RWPE1 (cell line): ENCODE measurements at regions not wholly inside any gene's neighbourhood (a gene's known extent, or its start where the extent isn't known, plus 50 kb on each side); places are given as distances from the start of the nearest gene placed in this dataset.

ENCODE experiments used
- CTCF ChIA-PET: fragments of 350-600 bp; sonication (Branson Sonifier 250); formaldehyde crosslinking; extraction: SDS; loops from one replicate; lab custom pipeline; 2021; lab: Yijun Ruan, JAX
- POLR2A ChIA-PET: fragments of 400-600 bp; formaldehyde crosslinking; extraction: SDS; loops from one replicate; lab custom pipeline; 2020; ENCODE audit warnings: antibody characterized with exemption; ENCODE audit not compliant: low non-redundant PET; lab: Yijun Ruan, JAX
- DNase-seq: peaks from one replicate; pipeline ENCODE4 v3.0.0; 2012; ENCODE audit warnings: low spot score
- H3K27ac ChIP-seq: fragments of 450-650 bp; 2 replicates; pipeline ENCODE4 v1.5.1; 2017
- CTCF ChIP-seq: fragments of 450-650 bp; conservative IDR thresholded peaks from 2 replicates; pipeline ENCODE4 v1.5.1; 2017; ENCODE audit warnings: low read depth, mild to moderate bottlenecking

DNA sequence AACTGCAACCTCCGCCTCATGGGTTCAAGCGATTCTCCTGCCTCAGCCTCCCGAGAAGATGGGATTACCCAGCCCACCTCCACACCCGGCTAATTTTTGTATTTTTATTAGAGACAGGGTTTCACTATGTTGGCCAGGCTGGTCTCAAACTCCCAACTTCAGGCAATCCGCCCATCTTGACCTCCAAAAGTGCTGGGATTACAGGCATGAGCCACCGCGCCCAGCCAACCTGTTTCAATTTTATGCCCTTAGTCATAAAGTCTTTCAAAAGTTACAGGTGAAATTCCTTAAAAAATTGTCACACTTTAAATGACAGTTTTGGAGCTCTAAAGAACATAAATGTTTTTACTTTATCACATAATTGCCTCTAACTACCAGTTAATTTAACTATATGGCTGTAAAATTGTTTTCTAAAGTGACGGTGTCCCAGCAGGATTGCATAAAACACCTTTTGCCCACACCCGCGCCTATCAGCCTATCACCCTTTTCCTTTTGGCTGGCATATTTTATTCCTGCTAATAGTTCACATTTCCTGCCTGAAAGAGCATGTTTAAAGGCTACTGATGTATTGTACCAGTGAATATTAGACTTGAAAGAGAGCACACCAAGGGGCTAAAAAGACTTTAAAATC lies 164.2 kb upstream of the SEMA6D start:
- H3K27ac ChIP-seq = no peak overlapping the region
- POLR2A ChIA-PET = no interaction called here
- TF ChIP-seq CTCF = no peak
- CTCF ChIA-PET = interaction anchor here (0.7 kb wide), 1 partner anchor 10 kb away, joined by 3 read pairs; no protein-coding TSS in a partner anchor
- no peak for DNase-seq

GRCh38 chr15:47553947-47554346 lies 163.4 kb upstream of the SEMA6D start:
- TF ChIP-seq CTCF = no peak
- H3K27ac ChIP-seq = no peak overlapping the region
- no peak for DNase-seq
- CTCF ChIA-PET = no interaction called here
- POLR2A ChIA-PET = no interaction called here

DNA sequence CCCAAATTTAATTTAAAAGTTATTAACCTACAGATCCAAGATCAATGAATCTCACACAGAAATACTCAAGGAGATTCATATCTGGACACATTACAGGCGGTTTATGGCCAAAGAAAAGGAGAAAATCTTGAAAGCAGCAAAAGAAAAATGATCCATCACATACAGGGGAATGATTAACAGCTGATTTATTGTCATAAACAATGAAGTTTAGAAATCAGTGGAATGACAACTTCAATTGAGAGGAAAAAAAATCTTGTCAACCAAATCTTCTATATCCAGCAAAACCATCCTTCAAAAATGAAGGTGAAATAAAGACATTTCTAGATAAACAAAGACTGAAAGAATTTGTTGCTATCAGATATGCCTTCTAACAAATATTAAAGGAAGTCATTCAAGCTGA lies 156.2 kb upstream of the SEMA6D start:
- no peak for DNase-seq
- ChIA-PET POLR2A (no interaction called here), CTCF (no interaction called here)
- no peak for TF ChIP-seq CTCF
- no peak overlapping the region for H3K27ac ChIP-seq

DNA sequence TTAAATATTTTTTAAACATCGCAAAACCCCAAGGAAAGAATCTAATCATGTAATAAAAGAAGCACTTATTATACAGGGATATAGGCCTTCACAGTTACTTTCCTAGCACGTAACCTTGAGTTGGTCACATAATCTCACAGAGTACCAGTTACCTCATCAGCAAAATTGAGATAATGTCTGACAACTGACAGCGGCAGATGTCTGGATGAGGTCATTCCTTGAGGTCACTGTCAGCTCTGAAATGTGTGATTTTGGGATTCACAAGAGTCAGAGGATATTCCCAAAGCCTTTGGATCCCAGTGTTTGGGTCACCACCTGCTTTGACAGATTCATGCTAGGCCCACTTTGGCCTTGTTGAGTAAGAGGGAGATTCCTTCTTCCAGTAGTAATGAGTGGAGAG lies 151.4 kb upstream of the SEMA6D start:
- POLR2A ChIA-PET = no interaction called here
- TF ChIP-seq CTCF = no peak
- no peak overlapping the region for H3K27ac ChIP-seq
- DNase-seq = no peak
- CTCF ChIA-PET = no interaction called here

DNA sequence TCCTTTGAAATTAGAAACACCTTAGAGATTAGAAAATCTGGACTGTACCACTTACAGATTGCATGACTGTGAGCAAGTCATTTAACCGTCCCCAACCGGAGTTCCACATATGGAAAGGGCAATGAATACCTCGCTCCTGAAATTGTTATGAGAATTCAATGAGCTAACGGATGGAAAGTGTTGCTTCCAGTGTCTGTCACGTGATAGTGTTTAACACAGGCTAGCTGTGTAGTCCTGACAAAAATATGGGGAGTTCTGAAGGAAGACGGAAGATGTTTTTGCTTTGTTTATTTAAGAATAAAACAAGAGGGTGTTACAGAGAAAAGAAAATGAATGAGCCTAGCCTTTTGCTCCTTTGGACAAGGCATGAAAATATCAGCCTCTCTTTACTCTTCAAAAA lies 150.7 kb upstream of the SEMA6D start:
- no peak for DNase-seq
- POLR2A ChIA-PET = no interaction called here
- no peak overlapping the region for H3K27ac ChIP-seq
- no peak for TF ChIP-seq CTCF
- CTCF ChIA-PET = no interaction called here

DNA sequence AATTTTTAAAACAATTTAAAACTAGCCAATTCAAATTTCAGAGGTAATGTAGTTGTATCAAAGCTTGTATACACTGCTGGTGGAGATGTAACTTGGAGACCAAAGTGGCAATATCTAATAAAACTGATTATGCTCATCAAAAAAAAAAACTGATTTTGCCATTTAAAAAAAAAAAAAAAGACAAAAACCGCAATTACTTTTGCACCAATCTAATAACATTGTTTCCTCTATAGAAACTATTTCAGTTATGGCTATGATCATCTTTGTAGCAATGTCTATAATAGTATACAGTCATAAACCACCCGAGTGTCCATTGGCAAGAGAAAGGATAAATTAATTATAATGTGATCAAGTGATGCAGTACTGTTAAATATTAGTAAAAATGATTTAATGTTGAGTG lies 149.3 kb upstream of the SEMA6D start:
- no peak overlapping the region for H3K27ac ChIP-seq
- no peak for TF ChIP-seq CTCF
- ChIA-PET POLR2A (no interaction called here), CTCF (no interaction called here)
- DNase-seq = no peak
